ENCODE measurements at regions not wholly inside any gene's neighbourhood (a gene's known extent, or its start where the extent isn't known, plus 50 kb on each side); places are given as distances from the start of the nearest gene placed in this dataset.

- Mint-ChIP-seq H3K4me3 (ENCODE audit: low read depth) (no peak overlapping the region), H3K4me1 (ENCODE audit: low read depth) (peaks cover 2% of the 10 kb centered on the region), H3K9me3 (ENCODE audit: low read depth) (no peaks in the 10 kb centered on the region)
Measured at GRCh38 chr12:24111086-24111485, 161.6 kb upstream of the SOX5 start.

GRCh38 chr12:24109381-24110039, 160.0 kb upstream of the SOX5 start:
- Mint-ChIP-seq H3K27me3 (no peaks in the 10 kb centered on the region), H3K27ac (no peak overlapping the region), H3K36me3 (ENCODE audit: insufficient read depth) (no peaks in the 10 kb centered on the region), H3K9me3 (ENCODE audit: low read depth) (no peaks in the 10 kb centered on the region), H3K4me3 (ENCODE audit: low read depth) (no peak overlapping the region), H3K4me1 (ENCODE audit: low read depth) (peaks cover 2% of the 10 kb centered on the region)
- TF ChIP-seq CTCF (IDR thresholded peaks at IDR 0.05; ENCODE audit: unreplicated experiment) = peak; percentile 80
- DNase-seq (ENCODE audit: low spot score, unreplicated experiment) = no peak

More at GRCh38 chr12:24111086-24111485, 161.6 kb upstream of the SOX5 start:
- TF ChIP-seq CTCF (IDR thresholded peaks at IDR 0.05; ENCODE audit: unreplicated experiment) = no peak
- Mint-ChIP-seq H3K27me3 (no peaks in the 10 kb centered on the region), H3K27ac (no peak overlapping the region), H3K36me3 (ENCODE audit: insufficient read depth) (no peaks in the 10 kb centered on the region)
- DNase-seq (ENCODE audit: low spot score, unreplicated experiment) = no peak

- no peak overlapping the region for H3K4me3 Mint-ChIP-seq (ENCODE audit: low read depth)
- H3K27ac Mint-ChIP-seq = no peak overlapping the region
- peaks cover 2% of the 10 kb centered on the region for H3K4me1 Mint-ChIP-seq (ENCODE audit: low read depth)
- no peak for DNase-seq (ENCODE audit: low spot score, unreplicated experiment)
- no peaks in the 10 kb centered on the region for H3K27me3 Mint-ChIP-seq
- no peak for TF ChIP-seq CTCF (IDR thresholded peaks at IDR 0.05; ENCODE audit: unreplicated experiment)
- no peaks in the 10 kb centered on the region for H3K36me3 Mint-ChIP-seq (ENCODE audit: insufficient read depth)
- H3K9me3 Mint-ChIP-seq (ENCODE audit: low read depth) = no peaks in the 10 kb centered on the region
Measured at GRCh38 chr12:24102676-24103075, 153.2 kb upstream of the SOX5 start.

- H3K4me3 Mint-ChIP-seq (ENCODE audit: low read depth) = no peak overlapping the region
Measured at GRCh38 chr12:24099576-24099975, 150.1 kb upstream of the SOX5 start.

GRCh38 chr12:24095245-24095644, 145.8 kb upstream of the SOX5 start:
- DNase-seq (ENCODE audit: low spot score, unreplicated experiment) = no peak
- no peak for TF ChIP-seq CTCF (IDR thresholded peaks at IDR 0.05; ENCODE audit: unreplicated experiment)
- no peak overlapping the region for H3K27ac Mint-ChIP-seq
- H3K9me3 Mint-ChIP-seq (ENCODE audit: low read depth) = peaks cover 10% of the 10 kb centered on the region
- H3K27me3 Mint-ChIP-seq = no peaks in the 10 kb centered on the region
- H3K4me3 Mint-ChIP-seq (ENCODE audit: low read depth) = no peak overlapping the region
- no peaks in the 10 kb centered on the region for H3K36me3 Mint-ChIP-seq (ENCODE audit: insufficient read depth)
- no peaks in the 10 kb centered on the region for H3K4me1 Mint-ChIP-seq (ENCODE audit: low read depth)

More at GRCh38 chr12:24099576-24099975, 150.1 kb upstream of the SOX5 start:
- H3K4me1 Mint-ChIP-seq (ENCODE audit: low read depth) = peaks cover 2% of the 10 kb centered on the region
- no peaks in the 10 kb centered on the region for H3K27me3 Mint-ChIP-seq
- no peaks in the 10 kb centered on the region for H3K36me3 Mint-ChIP-seq (ENCODE audit: insufficient read depth)
- no peak for TF ChIP-seq CTCF (IDR thresholded peaks at IDR 0.05; ENCODE audit: unreplicated experiment)
- H3K9me3 Mint-ChIP-seq (ENCODE audit: low read depth) = peaks cover 7% of the 10 kb centered on the region
- DNase-seq (ENCODE audit: low spot score, unreplicated experiment) = no peak
- H3K27ac Mint-ChIP-seq = no peak overlapping the region
